ENCODE measurements at regions not wholly inside any gene's neighbourhood (a gene's known extent, or its start where the extent isn't known, plus 50 kb on each side); places are given as distances from the start of the nearest gene placed in this dataset.

DNA sequence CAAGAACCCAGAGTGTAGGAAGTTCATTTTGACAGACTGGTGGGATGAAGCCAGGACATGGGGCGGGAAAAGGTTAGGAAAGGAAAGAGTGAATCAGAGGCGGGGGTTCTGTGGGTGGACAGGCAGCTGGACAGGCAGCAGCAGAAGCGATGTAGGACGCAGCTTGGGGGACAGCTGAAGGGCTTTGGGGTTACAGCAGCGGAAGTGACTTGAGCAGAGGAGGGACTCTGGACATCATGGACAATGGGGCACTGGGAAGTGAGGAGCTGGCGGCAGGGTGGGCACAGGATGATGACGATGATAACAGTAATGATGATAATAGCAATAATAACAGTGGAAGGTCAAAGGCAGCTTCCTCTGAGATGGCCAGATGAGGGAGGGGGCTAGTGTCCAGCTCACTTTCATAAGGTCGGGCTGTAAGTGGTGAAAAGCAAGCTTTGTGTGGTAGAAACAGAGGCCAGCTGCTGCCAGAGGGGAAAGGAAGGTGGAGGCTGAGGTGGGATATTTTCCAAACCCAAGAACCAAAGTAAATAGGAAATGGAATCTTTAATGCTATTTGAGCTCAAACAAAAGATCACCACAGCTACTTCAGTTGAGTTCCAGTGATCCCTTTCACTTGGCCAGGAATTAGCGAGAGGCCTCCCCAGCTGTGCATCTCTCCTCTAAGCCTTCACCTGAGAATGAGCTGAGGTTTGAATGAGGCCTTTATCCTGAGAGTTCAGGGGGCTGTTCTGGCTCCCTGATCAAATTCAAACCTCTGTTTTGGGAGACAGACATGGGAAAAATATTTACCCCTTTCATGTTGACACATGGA lies 433.5 kb downstream of the DHX35 start:
- no peak for TF ChIP-seq POLR2A (IDR thresholded peaks at IDR 0.05)
- TF ChIP-seq, protein P1, sequence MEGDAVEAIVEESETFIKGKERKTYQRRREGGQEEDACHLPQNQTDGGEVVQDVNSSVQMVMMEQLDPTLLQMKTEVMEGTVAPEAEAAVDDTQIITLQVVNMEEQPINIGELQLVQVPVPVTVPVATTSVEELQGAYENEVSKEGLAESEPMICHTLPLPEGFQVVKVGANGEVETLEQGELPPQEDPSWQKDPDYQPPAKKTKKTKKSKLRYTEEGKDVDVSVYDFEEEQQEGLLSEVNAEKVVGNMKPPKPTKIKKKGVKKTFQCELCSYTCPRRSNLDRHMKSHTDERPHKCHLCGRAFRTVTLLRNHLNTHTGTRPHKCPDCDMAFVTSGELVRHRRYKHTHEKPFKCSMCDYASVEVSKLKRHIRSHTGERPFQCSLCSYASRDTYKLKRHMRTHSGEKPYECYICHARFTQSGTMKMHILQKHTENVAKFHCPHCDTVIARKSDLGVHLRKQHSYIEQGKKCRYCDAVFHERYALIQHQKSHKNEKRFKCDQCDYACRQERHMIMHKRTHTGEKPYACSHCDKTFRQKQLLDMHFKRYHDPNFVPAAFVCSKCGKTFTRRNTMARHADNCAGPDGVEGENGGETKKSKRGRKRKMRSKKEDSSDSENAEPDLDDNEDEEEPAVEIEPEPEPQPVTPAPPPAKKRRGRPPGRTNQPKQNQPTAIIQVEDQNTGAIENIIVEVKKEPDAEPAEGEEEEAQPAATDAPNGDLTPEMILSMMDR (IDR thresholded peaks at IDR 0.05): no peak

Measured in body of pancreas (tissue), 4 donors.